PC-9 (cell line): ENCODE measurements at regions not wholly inside any gene's neighbourhood (a gene's known extent, or its start where the extent isn't known, plus 50 kb on each side); places are given as distances from the start of the nearest gene placed in this dataset.

ENCODE experiments used
- CTCF ChIP-seq: fragments of 200-600 bp; sonication (generic); conservative IDR thresholded peaks from 2 replicates; pipeline ENCODE4 v1.6.1; 2017; ENCODE audit warnings: mixed run types, antibody characterized with exemption, mild to moderate bottlenecking, moderate library complexity
- EZH2 ChIP-seq: fragments of 200-600 bp; sonication (generic); IDR thresholded peaks from 2 replicates; pipeline ENCODE4 v1.8.0; 2017; ENCODE audit warnings: antibody characterized with exemption, low read depth

GRCh38 chr4:143017210-143017609 is 167.5 kb upstream of the USP38 start:
- TF ChIP-seq CTCF = no peak
- TF ChIP-seq EZH2 = no peak
